ENCODE measurements at regions not wholly inside any gene's neighbourhood (a gene's known extent, or its start where the extent isn't known, plus 50 kb on each side); places are given as distances from the start of the nearest gene placed in this dataset.
"Not testable (repeated sequence)": the region's sequence is repeated elsewhere in the genome, so short reads cannot be mapped to it uniquely, and the experiment has no call there.

DNA sequence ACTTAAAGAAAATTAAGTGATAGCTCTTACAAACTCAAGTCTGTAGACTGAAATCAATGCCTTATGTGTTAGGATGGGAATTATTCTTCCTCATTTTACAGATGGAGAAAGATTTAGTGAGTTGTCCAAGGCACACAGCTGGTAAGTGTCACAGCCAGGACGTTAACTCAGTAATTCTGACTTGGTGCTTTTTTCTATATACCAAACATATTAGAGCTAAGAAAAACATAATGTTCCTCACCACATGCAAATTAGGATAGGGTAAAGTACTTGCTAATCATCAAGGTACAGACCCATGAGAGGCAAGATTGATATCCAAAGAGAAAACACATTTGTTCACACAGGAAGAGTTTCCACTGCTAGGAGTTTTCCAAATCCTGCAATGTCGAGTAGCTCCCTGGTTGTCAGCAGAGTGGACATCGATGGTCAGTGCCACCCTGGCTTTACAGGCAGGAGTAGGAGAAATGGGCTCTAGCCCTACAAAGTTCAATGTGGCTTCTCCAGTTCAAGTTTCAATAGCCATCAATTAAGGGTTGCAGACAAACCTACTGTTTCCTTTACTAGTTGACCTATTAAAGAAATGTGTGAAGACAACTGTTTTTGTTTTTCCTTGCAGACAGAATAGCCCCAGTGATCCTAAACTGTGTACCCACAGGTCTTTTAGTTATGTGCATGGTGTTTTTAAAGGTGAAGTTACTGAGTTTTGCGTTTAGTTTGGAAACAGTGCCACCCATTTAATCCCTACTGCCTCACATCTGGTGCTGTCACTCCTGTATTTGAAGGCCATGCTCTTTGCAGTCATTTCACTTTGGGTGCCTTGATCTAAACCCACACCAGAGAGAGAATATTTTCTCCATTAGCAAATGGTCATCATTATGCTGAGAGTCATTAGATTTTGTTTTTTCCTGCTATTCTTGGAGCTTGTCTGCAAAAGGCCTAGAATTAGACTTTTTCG lies 460.8 kb upstream of the SMARCA2 start:
- no peak overlapping the region for H3K27ac Mint-ChIP-seq
- no peak for DNase-seq
- no peaks in the 10 kb centered on the region for H3K27me3 Mint-ChIP-seq
- CTCF ChIA-PET: no interaction called here
- H3K9me3 Mint-ChIP-seq: no peaks in the 10 kb centered on the region
- H3K4me3 Mint-ChIP-seq: no peak overlapping the region
- H3K36me3 Mint-ChIP-seq: no peaks in the 10 kb centered on the region
- no peaks in the 10 kb centered on the region for H3K4me1 Mint-ChIP-seq

- H3K4me1 Mint-ChIP-seq, H3K36me3 Mint-ChIP-seq, H3K27ac Mint-ChIP-seq, H3K4me3 Mint-ChIP-seq, H3K27me3 Mint-ChIP-seq, CTCF ChIA-PET, H3K9me3 Mint-ChIP-seq, DNase-seq: not testable (repeated sequence)
Observed at GRCh38 chr9:1558666-1559065, 456.5 kb upstream of the SMARCA2 start.

GRCh38 chr9:1575939-1576338 lies 439.2 kb upstream of the SMARCA2 start:
- CTCF ChIA-PET: interaction anchor here (1.0 kb wide), 1 partner anchor 26 kb away, joined by 3 read pairs; no protein-coding TSS in a partner anchor
- no peak overlapping the region for H3K27ac Mint-ChIP-seq
- DNase-seq: no peak
- no peaks in the 10 kb centered on the region for H3K9me3 Mint-ChIP-seq
- no peaks in the 10 kb centered on the region for H3K27me3 Mint-ChIP-seq
- H3K36me3 Mint-ChIP-seq: no peaks in the 10 kb centered on the region
- H3K4me3 Mint-ChIP-seq: no peak overlapping the region
- no peaks in the 10 kb centered on the region for H3K4me1 Mint-ChIP-seq

DNA sequence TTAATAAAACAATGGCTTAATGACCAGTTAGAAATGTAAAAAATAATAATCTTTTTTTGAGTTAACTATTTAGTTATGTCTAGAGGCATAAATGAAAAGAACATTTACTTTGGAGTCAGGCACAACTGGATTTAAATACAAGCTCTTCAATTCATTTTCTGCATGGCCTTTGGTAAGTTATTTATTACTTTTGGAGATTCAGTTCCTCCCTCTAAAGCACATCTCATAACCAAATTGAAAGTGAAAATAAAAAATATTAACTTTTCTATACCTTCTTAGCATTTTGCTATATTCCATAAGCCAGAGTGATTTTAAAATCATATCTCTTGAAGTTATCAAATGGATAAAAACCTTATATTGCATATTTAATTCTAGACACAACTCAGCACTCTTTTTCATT lies 434.9 kb upstream of the SMARCA2 start:
- CTCF ChIA-PET: no interaction called here
- no peak for DNase-seq
- no peaks in the 10 kb centered on the region for H3K4me1 Mint-ChIP-seq
- no peaks in the 10 kb centered on the region for H3K36me3 Mint-ChIP-seq
- no peak overlapping the region for H3K27ac Mint-ChIP-seq
- H3K4me3 Mint-ChIP-seq: no peak overlapping the region
- no peaks in the 10 kb centered on the region for H3K27me3 Mint-ChIP-seq
- peaks cover 2% of the 10 kb centered on the region for H3K9me3 Mint-ChIP-seq

DNA sequence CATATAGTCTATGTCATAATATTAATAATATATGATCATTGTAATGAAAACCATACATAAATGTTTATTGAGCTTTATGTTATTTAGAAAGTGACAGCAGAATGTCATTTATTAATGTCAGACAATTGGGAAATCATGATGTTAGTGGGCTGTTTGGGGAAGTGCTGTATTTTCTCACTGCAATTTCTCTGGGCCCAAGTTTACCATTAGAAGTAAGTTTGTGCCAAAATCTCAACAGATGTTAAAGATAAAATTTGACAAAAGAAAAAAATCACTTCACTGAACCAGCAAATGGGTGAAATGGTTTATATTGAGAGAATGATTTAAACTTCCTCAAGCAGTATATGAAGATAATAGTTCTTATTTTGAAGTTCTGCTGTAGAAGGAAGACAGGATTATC lies 433.2 kb upstream of the SMARCA2 start:
- Mint-ChIP-seq H3K4me1 (no peaks in the 10 kb centered on the region), H3K27ac (no peak overlapping the region), H3K36me3 (no peaks in the 10 kb centered on the region), H3K9me3 (peaks cover 2% of the 10 kb centered on the region), H3K4me3 (no peak overlapping the region), H3K27me3 (no peaks in the 10 kb centered on the region)
- no peak for DNase-seq
- CTCF ChIA-PET: no interaction called here

DNA sequence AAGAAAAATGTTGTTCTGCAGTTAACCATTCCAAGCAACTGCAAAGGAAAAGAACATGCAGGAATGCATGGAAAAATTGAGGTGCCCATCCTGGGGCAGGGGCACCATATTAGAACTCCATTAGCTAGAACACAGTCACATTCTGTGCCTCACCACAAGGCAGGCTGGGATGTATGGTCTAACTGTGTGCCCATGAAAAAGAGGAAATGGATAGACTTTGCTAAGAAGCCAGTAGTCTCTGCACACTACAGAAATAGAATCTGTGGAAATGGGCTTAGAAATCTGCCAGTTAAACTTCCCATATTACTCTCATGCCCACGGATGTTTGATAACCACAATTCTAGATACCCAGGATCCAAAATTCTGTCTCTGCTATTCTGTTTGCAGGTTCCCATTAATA lies 423.8 kb upstream of the SMARCA2 start:
- H3K9me3 Mint-ChIP-seq: no peaks in the 10 kb centered on the region
- no peaks in the 10 kb centered on the region for H3K36me3 Mint-ChIP-seq
- H3K4me1 Mint-ChIP-seq: no peaks in the 10 kb centered on the region
- no peak overlapping the region for H3K4me3 Mint-ChIP-seq
- CTCF ChIA-PET: no interaction called here
- no peak for DNase-seq
- H3K27me3 Mint-ChIP-seq: no peaks in the 10 kb centered on the region
- H3K27ac Mint-ChIP-seq: no peak overlapping the region

GRCh38 chr9:1598270-1598669 lies 416.9 kb upstream of the SMARCA2 start:
- Mint-ChIP-seq H3K4me1 (no peaks in the 10 kb centered on the region), H3K36me3 (no peaks in the 10 kb centered on the region), H3K27ac (no peak overlapping the region), H3K27me3 (no peaks in the 10 kb centered on the region), H3K9me3 (no peaks in the 10 kb centered on the region), H3K4me3 (no peak overlapping the region)
- no peak for DNase-seq
- CTCF ChIA-PET: no interaction called here

GRCh38 chr9:1599961-1600360 lies 415.2 kb upstream of the SMARCA2 start:
- H3K9me3 Mint-ChIP-seq: no peaks in the 10 kb centered on the region
- H3K36me3 Mint-ChIP-seq: no peaks in the 10 kb centered on the region
- no peaks in the 10 kb centered on the region for H3K4me1 Mint-ChIP-seq
- no peak for DNase-seq
- H3K27ac Mint-ChIP-seq: no peak overlapping the region
- CTCF ChIA-PET: no interaction called here
- H3K4me3 Mint-ChIP-seq: no peak overlapping the region
- no peaks in the 10 kb centered on the region for H3K27me3 Mint-ChIP-seq

- DNase-seq: no peak
- Mint-ChIP-seq H3K36me3 (no peaks in the 10 kb centered on the region), H3K9me3 (no peaks in the 10 kb centered on the region), H3K4me3 (no peak overlapping the region), H3K27me3 (peaks cover 4% of the 10 kb centered on the region), H3K4me1 (no peaks in the 10 kb centered on the region), H3K27ac (no peak overlapping the region)
- CTCF ChIA-PET: no interaction called here
Observed at GRCh38 chr9:1604942-1605560, 410.1 kb upstream of the SMARCA2 start.

GRCh38 chr9:1606253-1606652 lies 408.9 kb upstream of the SMARCA2 start:
- no peak overlapping the region for H3K4me3 Mint-ChIP-seq
- H3K36me3 Mint-ChIP-seq: no peaks in the 10 kb centered on the region
- H3K9me3 Mint-ChIP-seq: no peaks in the 10 kb centered on the region
- H3K27me3 Mint-ChIP-seq: peaks cover 4% of the 10 kb centered on the region
- no peak overlapping the region for H3K27ac Mint-ChIP-seq
- no peaks in the 10 kb centered on the region for H3K4me1 Mint-ChIP-seq
- no peak for DNase-seq
- CTCF ChIA-PET: no interaction called here

- no peaks in the 10 kb centered on the region for H3K4me1 Mint-ChIP-seq
- no peak overlapping the region for H3K4me3 Mint-ChIP-seq
- H3K27ac Mint-ChIP-seq: no peak overlapping the region
- CTCF ChIA-PET: no interaction called here
- no peak for DNase-seq
- no peaks in the 10 kb centered on the region for H3K36me3 Mint-ChIP-seq
- peaks cover 4% of the 10 kb centered on the region for H3K27me3 Mint-ChIP-seq
- H3K9me3 Mint-ChIP-seq: no peaks in the 10 kb centered on the region
Observed at GRCh38 chr9:1612886-1613285, 402.3 kb upstream of the SMARCA2 start.

GRCh38 chr9:1617419-1617818 lies 397.7 kb upstream of the SMARCA2 start:
- CTCF ChIA-PET: no interaction called here
- no peaks in the 10 kb centered on the region for H3K27me3 Mint-ChIP-seq
- H3K9me3 Mint-ChIP-seq: no peaks in the 10 kb centered on the region
- H3K4me1 Mint-ChIP-seq: no peaks in the 10 kb centered on the region
- H3K36me3 Mint-ChIP-seq: no peaks in the 10 kb centered on the region
- no peak for DNase-seq
- H3K4me3 Mint-ChIP-seq: no peak overlapping the region
- no peak overlapping the region for H3K27ac Mint-ChIP-seq

- no peaks in the 10 kb centered on the region for H3K4me1 Mint-ChIP-seq
- CTCF ChIA-PET: no interaction called here
- H3K9me3 Mint-ChIP-seq: no peaks in the 10 kb centered on the region
- no peaks in the 10 kb centered on the region for H3K27me3 Mint-ChIP-seq
- no peak overlapping the region for H3K27ac Mint-ChIP-seq
- DNase-seq: no peak
- no peak overlapping the region for H3K4me3 Mint-ChIP-seq
- H3K36me3 Mint-ChIP-seq: no peaks in the 10 kb centered on the region
Observed at GRCh38 chr9:1619915-1620710, 395.0 kb upstream of the SMARCA2 start.

GRCh38 chr9:1637401-1637800 lies 377.7 kb upstream of the SMARCA2 start:
- Mint-ChIP-seq H3K9me3 (no peaks in the 10 kb centered on the region), H3K4me1 (no peaks in the 10 kb centered on the region), H3K27ac (no peak overlapping the region), H3K36me3 (no peaks in the 10 kb centered on the region), H3K27me3 (no peaks in the 10 kb centered on the region), H3K4me3 (no peak overlapping the region)
- CTCF ChIA-PET: no interaction called here
- DNase-seq: no peak

DNA sequence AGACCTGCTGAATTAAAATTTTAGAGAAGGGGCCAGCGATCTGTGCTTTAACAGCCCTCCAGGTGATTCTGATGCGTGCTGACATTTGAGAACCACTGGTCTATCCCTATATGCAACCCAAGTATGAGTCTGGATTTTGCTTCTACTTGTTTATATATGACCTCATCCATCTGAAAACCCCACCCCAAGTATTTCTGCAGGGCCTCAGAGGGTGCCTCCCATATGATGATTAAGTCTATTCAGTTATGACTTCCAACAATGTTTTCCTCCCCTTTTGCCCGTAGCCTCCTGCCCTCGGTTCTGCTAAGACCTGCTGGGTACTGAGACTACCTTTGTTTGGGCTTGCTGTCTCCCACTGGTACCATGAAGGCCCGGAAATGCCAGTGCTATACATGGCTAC lies 376.0 kb upstream of the SMARCA2 start:
- H3K4me3 Mint-ChIP-seq: no peak overlapping the region
- H3K27ac Mint-ChIP-seq: no peak overlapping the region
- no peaks in the 10 kb centered on the region for H3K9me3 Mint-ChIP-seq
- H3K36me3 Mint-ChIP-seq: no peaks in the 10 kb centered on the region
- CTCF ChIA-PET: no interaction called here
- H3K4me1 Mint-ChIP-seq: no peaks in the 10 kb centered on the region
- no peaks in the 10 kb centered on the region for H3K27me3 Mint-ChIP-seq
- no peak for DNase-seq
